ENCODE measurements at regions not wholly inside any gene's neighbourhood (a gene's known extent, or its start where the extent isn't known, plus 50 kb on each side); places are given as distances from the start of the nearest gene placed in this dataset.

DNA sequence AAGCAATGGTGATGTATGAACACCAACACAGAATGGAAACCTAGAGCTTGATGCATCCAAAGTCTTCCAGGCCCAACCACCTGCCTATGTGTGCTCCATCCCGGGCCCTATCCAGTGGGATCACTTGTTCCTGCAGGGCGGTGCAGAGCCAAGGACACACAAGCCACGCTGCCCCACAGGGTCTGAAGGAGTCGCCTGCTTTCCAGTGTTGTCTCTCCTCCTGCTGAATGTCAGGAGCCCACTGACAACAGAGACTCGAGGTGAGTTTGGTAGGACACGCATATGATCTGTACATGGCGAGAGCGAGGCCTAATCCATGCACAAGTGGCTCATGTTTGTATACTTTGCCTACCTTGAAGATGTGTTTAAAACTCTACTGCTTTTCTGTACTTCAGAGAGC, 70.9 kb upstream of the FHL2 start:
- intact Hi-C loops (cut with micrococcal nuclease; ENCODE audit: unreplicated experiment) = no loop called here
- H3K4me1 ChIP-seq = peaks cover 3% of the 10 kb centered on the region; the same call in 1 of the 2 replicates
- Mint-ChIP-seq H3K27me3 (ENCODE audit: insufficient read depth, unreplicated experiment) (peaks cover 3% of the 10 kb centered on the region), H3K9me3 (ENCODE audit: unreplicated experiment) (no peaks in the 10 kb centered on the region), H3K36me3 (ENCODE audit: insufficient read depth, unreplicated experiment) (no peaks in the 10 kb centered on the region), H3K4me3 (ENCODE audit: unreplicated experiment) (no peak overlapping the region), H3K4me1 (ENCODE audit: low read depth, unreplicated experiment) (peaks cover 6% of the 10 kb centered on the region), H3K27ac (ENCODE audit: unreplicated experiment) (no peak overlapping the region)
- CTCF ChIA-PET = no interaction called here
- no peaks in the 10 kb centered on the region for H3K36me3 ChIP-seq (ENCODE audit: control insufficient read depth, insufficient read depth, low read length)
- POLR2A ChIA-PET = no interaction called here
- BruUV-seq (replicated peaks) = no TSS peak
- H3K9me3 ChIP-seq = no peaks in the 10 kb centered on the region
- TF ChIP-seq CTCF (IDR thresholded peaks at IDR 0.05; ENCODE audit: insufficient read depth in 1 of 2, low read depth in 1 of 2, low read length in 1 of 2, severe bottlenecking in 1 of 2, unreplicated experiment in 1 of 2) = no peak
- no peak overlapping the region for H3K4me3 ChIP-seq (ENCODE audit: low read depth, low read length)
- DNase-seq = no peak
- no peaks in the 10 kb centered on the region for H3K27me3 ChIP-seq (replicated peaks; ENCODE audit: control insufficient read depth, insufficient read depth, low read length)

DNA sequence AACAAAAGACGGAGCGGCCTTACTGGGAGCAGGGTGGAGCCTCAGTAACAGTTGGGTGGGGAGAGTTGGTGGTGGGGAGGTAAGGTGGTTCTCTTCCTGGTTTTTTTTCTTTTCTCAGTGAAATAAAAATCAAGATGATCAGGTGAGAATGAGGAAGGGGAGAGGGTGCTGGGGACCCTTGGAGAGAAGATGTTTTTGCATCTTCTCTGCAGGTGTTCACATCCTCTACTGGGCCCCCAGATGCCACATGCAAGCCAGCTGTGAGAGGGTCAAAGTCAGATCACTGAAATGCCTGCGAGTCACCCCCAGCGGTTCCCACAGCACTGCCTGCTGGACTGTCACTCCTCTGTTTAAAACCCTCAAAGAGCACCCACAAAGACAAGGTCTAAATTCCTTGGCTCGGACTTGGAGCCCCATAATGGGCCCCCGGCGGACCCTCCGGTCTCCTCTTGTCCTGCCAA, 69.8 kb upstream of the FHL2 start:
- H3K27ac Mint-ChIP-seq (ENCODE audit: unreplicated experiment) = no peak overlapping the region
- TF ChIP-seq CTCF (IDR thresholded peaks at IDR 0.05; ENCODE audit: insufficient read depth in 1 of 2, low read depth in 1 of 2, low read length in 1 of 2, severe bottlenecking in 1 of 2, unreplicated experiment in 1 of 2) = no peak
- H3K27me3 ChIP-seq (replicated peaks; ENCODE audit: control insufficient read depth, insufficient read depth, low read length) = no peaks in the 10 kb centered on the region
- no peaks in the 10 kb centered on the region for H3K9me3 ChIP-seq
- ChIA-PET POLR2A (no interaction called here), CTCF (no interaction called here)
- H3K27me3 Mint-ChIP-seq (ENCODE audit: insufficient read depth, unreplicated experiment) = peaks cover 3% of the 10 kb centered on the region
- H3K4me3 Mint-ChIP-seq (ENCODE audit: unreplicated experiment) = no peak overlapping the region
- no peaks in the 10 kb centered on the region for H3K36me3 Mint-ChIP-seq (ENCODE audit: insufficient read depth, unreplicated experiment)
- no peaks in the 10 kb centered on the region; the same call in 1 of the 2 replicates for H3K4me1 ChIP-seq
- intact Hi-C loops (cut with micrococcal nuclease; ENCODE audit: unreplicated experiment) = no loop called here
- H3K4me3 ChIP-seq (ENCODE audit: low read depth, low read length) = no peak overlapping the region
- no peaks in the 10 kb centered on the region for H3K9me3 Mint-ChIP-seq (ENCODE audit: unreplicated experiment)
- no peaks in the 10 kb centered on the region for H3K36me3 ChIP-seq (ENCODE audit: control insufficient read depth, insufficient read depth, low read length)
- no peaks in the 10 kb centered on the region for H3K4me1 Mint-ChIP-seq (ENCODE audit: low read depth, unreplicated experiment)
- BruUV-seq (replicated peaks) = no TSS peak
- DNase-seq = no peak

DNA sequence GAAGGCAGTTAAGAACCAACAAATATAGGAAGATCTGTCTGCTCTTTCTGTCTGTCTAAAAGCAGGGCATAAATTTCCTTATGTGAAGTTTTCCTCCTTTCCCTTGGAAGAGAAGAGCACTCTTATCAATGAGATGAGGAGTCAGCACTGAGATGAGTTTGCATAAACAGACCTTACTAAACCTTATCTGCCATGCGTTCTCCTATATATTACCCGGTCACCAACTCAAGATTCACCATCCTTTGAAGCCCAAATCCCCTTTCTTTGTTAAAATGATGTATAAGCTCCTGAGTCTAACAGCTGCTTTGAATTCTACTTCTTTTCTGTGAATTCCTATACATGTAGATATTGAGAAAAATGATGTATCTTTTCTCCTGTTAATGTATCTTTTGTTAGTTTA, 65.5 kb upstream of the FHL2 start:
- H3K4me1 ChIP-seq = no peaks in the 10 kb centered on the region
- Mint-ChIP-seq H3K27me3 (ENCODE audit: insufficient read depth, unreplicated experiment) (peaks cover 3% of the 10 kb centered on the region), H3K4me3 (ENCODE audit: unreplicated experiment) (no peak overlapping the region), H3K27ac (ENCODE audit: unreplicated experiment) (no peak overlapping the region), H3K36me3 (ENCODE audit: insufficient read depth, unreplicated experiment) (no peaks in the 10 kb centered on the region), H3K9me3 (ENCODE audit: unreplicated experiment) (no peaks in the 10 kb centered on the region), H3K4me1 (ENCODE audit: low read depth, unreplicated experiment) (no peaks in the 10 kb centered on the region)
- TF ChIP-seq CTCF (IDR thresholded peaks at IDR 0.05; ENCODE audit: insufficient read depth in 1 of 2, low read depth in 1 of 2, low read length in 1 of 2, severe bottlenecking in 1 of 2, unreplicated experiment in 1 of 2) = no peak
- no peaks in the 10 kb centered on the region for H3K9me3 ChIP-seq
- no peak overlapping the region for H3K4me3 ChIP-seq (ENCODE audit: low read depth, low read length)
- intact Hi-C loops (cut with micrococcal nuclease; ENCODE audit: unreplicated experiment) = no loop called here
- ChIA-PET POLR2A (no interaction called here), CTCF (no interaction called here)
- no peaks in the 10 kb centered on the region for H3K27me3 ChIP-seq (replicated peaks; ENCODE audit: control insufficient read depth, insufficient read depth, low read length)
- no peaks in the 10 kb centered on the region for H3K36me3 ChIP-seq (ENCODE audit: control insufficient read depth, insufficient read depth, low read length)
- no TSS peak for BruUV-seq (replicated peaks)
- DNase-seq = no peak
